ENCODE measurements at regions not wholly inside any gene's neighbourhood (a gene's known extent, or its start where the extent isn't known, plus 50 kb on each side); places are given as distances from the start of the nearest gene placed in this dataset.

DNA sequence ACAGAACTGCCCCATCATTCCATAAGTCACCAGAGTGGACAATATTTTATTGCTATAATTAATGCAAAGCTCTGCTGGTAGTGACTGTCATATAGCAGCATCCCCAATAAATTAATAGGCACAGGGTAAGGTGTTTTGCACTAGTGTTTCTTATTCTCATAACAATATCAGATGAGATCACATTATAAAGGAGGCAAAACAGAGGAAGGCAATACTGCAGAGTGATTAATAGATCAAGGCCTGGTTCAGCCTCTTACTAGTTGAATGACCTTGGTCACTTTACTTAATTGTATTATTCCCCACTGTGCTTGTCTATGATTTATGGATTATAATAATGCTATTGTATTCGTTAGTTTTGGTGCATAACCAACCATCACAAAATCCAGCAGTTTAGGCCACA lies 784.8 kb downstream of the VRK1 start:
- TF ChIP-seq, protein P1, sequence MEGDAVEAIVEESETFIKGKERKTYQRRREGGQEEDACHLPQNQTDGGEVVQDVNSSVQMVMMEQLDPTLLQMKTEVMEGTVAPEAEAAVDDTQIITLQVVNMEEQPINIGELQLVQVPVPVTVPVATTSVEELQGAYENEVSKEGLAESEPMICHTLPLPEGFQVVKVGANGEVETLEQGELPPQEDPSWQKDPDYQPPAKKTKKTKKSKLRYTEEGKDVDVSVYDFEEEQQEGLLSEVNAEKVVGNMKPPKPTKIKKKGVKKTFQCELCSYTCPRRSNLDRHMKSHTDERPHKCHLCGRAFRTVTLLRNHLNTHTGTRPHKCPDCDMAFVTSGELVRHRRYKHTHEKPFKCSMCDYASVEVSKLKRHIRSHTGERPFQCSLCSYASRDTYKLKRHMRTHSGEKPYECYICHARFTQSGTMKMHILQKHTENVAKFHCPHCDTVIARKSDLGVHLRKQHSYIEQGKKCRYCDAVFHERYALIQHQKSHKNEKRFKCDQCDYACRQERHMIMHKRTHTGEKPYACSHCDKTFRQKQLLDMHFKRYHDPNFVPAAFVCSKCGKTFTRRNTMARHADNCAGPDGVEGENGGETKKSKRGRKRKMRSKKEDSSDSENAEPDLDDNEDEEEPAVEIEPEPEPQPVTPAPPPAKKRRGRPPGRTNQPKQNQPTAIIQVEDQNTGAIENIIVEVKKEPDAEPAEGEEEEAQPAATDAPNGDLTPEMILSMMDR (IDR thresholded peaks at IDR 0.05; ENCODE audit: insufficient read depth, low read length, missing control alignments), result no peak
- H3K4me3 ChIP-seq (ENCODE audit: low read depth, low read length), result no peak overlapping the region
- CTCF ChIA-PET, result no interaction called here
- no peak for DNase-seq (ENCODE audit: low read depth, low spot score)
- POLR2A ChIA-PET, result no interaction called here

DNA sequence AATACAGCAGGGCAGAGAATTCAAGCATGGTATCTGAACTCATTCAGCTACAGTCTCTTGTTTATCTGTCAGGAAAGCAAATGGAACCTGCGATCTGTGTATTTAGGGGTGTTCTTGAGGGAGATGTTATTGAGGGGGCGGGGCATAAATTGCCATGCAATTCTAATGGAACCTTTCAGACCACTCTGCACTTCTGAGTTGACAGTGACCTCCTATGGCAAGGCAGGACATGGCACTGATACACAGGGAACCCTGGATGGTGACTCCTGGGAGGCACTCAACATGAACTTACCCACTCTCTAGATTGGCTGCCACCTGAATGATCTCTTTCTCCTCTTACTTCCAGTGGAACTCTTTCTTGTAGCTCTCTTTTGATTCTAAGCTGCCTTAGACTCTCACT lies 787.3 kb downstream of the VRK1 start:
- TF ChIP-seq, protein P1 (IDR thresholded peaks at IDR 0.05; ENCODE audit: insufficient read depth, low read length, missing control alignments), result no peak
- POLR2A ChIA-PET, result no interaction called here
- no peak overlapping the region for H3K4me3 ChIP-seq (ENCODE audit: low read depth, low read length)
- no peak for DNase-seq (ENCODE audit: low read depth, low spot score)
- CTCF ChIA-PET, result no interaction called here

DNA sequence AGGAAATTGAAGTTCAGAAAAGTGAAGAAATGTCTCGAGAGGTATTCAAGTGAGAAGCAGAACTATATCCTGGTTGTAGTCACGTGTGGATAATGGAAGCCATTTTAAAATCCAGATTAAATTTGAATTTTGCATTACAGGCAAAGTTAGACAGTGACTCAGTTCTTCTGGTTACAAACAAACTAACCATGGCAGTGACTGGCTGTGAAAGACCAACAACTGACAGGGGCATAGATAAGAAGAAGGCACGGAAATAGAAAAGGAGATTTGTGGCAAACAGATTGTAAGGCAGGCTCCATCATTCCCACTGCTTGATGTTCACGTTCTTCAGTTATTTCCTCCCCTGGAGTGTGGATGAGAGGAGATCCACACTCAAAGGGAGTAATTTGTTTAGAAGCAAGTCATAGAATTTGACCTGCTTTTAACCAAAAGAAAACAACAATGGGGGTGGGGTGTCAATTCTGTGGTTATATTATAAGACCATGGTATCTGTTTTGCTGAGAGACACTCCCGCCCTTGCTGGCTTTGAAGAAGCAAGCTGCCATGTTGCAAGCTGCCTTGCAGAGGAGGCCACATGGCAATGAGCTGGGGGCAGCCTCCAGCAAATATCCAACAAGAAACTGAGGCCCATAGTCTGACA lies 795.3 kb downstream of the VRK1 start:
- CTCF ChIA-PET, result no interaction called here
- no peak overlapping the region for H3K4me3 ChIP-seq (ENCODE audit: low read depth, low read length)
- DNase-seq (ENCODE audit: low read depth, low spot score), result no peak
- POLR2A ChIA-PET, result no interaction called here
- TF ChIP-seq, protein P1 (IDR thresholded peaks at IDR 0.05; ENCODE audit: insufficient read depth, low read length, missing control alignments), result no peak

DNA sequence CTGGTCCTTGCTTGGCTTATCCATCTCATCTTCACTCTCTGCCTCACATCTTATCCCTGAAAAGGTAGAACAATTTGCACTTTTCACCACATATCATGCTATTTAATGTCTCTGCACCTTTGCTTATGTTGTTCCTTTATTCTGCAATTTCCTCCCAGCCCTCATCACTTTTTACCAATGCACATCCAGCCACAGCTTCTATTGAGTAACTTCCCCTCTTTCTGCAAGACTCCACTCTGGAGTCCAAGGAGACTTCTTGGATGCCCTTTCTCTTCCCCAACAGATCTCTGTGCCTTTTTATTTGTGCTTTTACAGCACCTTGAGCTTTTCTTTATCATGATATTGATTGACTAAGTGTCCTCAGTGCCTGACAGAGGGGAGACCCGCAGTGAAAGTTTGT lies 797.1 kb downstream of the VRK1 start:
- DNase-seq (ENCODE audit: low read depth, low spot score), result no peak
- H3K4me3 ChIP-seq (ENCODE audit: low read depth, low read length), result no peak overlapping the region
- CTCF ChIA-PET, result no interaction called here
- TF ChIP-seq, protein P1 (IDR thresholded peaks at IDR 0.05; ENCODE audit: insufficient read depth, low read length, missing control alignments), result no peak
- POLR2A ChIA-PET, result no interaction called here

DNA sequence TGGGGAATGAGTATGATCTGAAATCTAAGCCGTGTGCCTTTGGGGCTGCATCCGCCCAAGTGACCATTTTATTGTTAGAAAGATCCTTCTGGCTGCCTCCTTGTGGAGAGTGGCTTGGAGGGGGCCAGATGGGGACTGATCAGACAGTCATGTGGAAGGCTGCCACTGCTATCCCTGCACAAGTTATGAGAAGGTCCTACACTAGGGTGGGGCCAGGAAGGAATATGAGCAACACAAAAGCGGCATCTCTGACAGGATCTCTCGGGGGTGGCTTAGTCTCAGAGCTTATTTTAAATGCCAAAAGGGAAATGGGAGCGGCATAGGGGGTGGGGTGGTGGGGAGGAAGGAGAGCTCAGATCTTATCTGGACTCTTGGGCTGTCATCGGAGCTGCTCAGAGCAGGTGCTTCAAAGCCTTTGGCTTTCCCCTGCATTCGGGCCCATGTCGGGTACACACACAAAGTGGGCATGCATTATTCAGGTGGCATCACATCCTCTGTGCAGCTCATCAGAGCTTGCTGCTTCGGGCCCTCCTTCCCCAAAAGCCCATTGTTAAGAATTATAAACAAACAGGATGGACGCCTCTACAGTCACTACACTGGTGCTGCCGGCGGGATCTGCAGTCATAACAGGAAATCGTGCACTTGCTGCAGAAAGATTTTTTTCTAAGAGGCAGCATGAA lies 805.4 kb downstream of the VRK1 start:
- ChIA-PET POLR2A (no interaction called here), CTCF (no interaction called here)
- TF ChIP-seq, protein P1 (IDR thresholded peaks at IDR 0.05; ENCODE audit: insufficient read depth, low read length, missing control alignments), result no peak
- no peak for DNase-seq (ENCODE audit: low read depth, low spot score)
- no peak overlapping the region for H3K4me3 ChIP-seq (ENCODE audit: low read depth, low read length)

DNA sequence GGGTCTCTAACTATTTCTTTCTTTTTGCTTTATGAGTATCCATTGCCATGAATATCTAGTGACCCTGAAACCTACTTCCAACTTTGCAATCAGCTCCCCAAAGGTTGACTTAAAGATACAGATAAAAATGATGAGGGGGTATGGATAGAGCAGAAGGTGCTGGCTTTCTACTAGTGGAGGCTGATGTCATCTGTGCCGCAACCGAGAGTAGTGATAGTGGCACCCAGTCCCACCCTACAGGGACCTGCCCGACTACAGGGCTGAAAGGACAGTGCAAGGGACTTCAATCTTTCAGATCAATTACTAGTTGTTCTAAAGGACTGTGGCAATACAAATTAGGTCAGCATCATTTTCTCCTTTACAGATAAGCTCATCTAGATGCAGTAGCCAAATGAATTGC lies 806.0 kb downstream of the VRK1 start:
- TF ChIP-seq, protein P1 (IDR thresholded peaks at IDR 0.05; ENCODE audit: insufficient read depth, low read length, missing control alignments), result no peak
- no peak for DNase-seq (ENCODE audit: low read depth, low spot score)
- CTCF ChIA-PET, result no interaction called here
- POLR2A ChIA-PET, result no interaction called here
- H3K4me3 ChIP-seq (ENCODE audit: low read depth, low read length), result no peak overlapping the region

All from AG04449 (cell line).